ENCODE measurements at regions not wholly inside any gene's neighbourhood (a gene's known extent, or its start where the extent isn't known, plus 50 kb on each side); places are given as distances from the start of the nearest gene placed in this dataset.

DNA sequence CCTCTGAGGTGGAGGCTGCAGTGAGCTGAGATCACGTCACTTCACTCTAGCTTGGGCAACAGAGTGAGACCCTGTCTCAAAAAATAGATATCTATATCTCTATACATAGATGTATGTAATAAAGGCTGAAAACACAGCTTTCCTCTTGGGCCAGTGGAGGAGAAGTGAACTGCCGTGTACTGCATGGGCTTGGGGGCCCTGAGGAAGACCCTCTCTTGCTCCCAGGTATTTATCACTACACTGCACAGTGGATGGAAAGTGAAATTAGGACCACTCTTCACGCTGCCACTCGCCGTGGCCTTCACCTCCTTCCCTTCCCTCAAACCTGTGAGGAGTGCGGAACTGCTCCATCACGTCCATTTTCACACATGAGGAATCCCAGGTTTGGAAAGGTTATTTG, 68.8 kb upstream of the SIAH1 start:
- TF ChIP-seq CREB1 (IDR thresholded peaks at IDR 0.05; ENCODE audit: low read depth), result no peak
- no peak for TF ChIP-seq RAD21 (IDR thresholded peaks at IDR 0.05; ENCODE audit: low read depth)
- no peak for TF ChIP-seq TCF12 (IDR thresholded peaks at IDR 0.05; ENCODE audit: low read depth)

DNA sequence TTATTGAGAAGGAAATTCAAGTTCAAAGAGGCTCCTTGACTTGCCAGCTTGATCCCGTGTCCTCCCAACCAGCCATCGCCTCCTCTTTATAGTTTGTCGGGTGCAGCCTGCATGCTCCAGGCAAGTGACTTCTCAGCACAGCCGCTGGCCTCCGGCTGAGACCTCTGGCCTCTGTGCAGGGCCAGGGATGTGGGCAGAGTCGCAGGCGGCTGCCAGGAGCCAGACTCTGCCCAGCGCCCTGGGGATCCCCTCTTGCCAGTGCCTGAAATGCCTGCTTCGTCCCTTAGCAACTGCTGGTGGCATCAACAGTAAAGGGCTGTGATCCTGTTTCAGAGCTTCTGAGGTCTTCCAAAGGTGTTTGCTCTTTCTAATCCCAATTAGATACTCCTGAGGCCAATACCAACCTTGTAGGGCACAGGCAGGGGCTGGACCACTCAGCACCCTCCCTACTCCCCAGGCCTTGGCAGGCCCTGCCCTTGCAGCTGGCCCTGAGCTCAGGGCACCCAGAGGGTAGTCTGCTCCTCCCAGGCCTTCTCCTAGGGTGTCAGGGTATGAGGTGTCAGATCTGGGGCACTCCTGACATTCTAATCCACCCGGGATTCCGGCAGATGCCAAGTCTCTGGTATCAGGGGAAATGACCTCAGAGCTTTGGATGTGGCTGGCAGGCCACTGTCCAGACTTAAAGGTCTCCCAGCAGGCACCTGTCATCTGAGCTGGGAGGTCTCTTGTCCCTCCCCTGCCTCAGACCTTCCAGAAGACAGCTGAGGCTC, 68.0 kb upstream of the SIAH1 start:
- TF ChIP-seq, protein P1, sequence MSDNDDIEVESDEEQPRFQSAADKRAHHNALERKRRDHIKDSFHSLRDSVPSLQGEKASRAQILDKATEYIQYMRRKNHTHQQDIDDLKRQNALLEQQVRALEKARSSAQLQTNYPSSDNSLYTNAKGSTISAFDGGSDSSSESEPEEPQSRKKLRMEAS (IDR thresholded peaks at IDR 0.05), result no peak
- TF ChIP-seq, protein P2, sequence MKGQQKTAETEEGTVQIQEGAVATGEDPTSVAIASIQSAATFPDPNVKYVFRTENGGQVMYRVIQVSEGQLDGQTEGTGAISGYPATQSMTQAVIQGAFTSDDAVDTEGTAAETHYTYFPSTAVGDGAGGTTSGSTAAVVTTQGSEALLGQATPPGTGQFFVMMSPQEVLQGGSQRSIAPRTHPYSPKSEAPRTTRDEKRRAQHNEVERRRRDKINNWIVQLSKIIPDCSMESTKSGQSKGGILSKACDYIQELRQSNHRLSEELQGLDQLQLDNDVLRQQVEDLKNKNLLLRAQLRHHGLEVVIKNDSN (IDR thresholded peaks at IDR 0.05), result no peak

DNA sequence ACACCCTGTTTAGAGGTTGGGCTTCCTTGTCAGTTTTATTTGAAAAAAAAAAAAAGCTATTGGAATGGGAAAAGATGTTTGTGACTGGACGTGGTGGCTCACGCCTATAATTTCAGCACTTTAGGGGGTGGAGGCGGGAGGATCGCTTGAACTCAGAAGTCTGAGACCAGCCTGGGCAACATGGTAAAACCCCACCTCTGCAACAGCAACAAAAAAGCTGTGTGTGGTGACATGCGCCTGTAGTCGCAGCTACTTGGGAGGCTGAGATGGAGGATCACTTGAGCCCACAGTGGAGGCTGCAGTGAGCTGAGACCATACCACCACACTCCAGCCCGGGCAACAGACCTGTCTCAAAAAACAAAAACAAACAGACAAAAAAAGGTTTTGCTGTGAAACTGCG, 66.1 kb upstream of the SIAH1 start:
- TF ChIP-seq ZBTB7A (IDR thresholded peaks at IDR 0.05; ENCODE audit: low read depth) (no peak), TCF12 (IDR thresholded peaks at IDR 0.05; ENCODE audit: low read depth) (no peak), EP300 (IDR thresholded peaks at IDR 0.05; ENCODE audit: borderline replicate concordance) (no peak), EGR1 (IDR thresholded peaks at IDR 0.05) (no peak), NFIC (IDR thresholded peaks at IDR 0.05) (no peak), TEAD4 (IDR thresholded peaks at IDR 0.05) (no peak), CREB1 (IDR thresholded peaks at IDR 0.05; ENCODE audit: low read depth) (no peak), FOXM1 (IDR thresholded peaks at IDR 0.05; ENCODE audit: borderline replicate concordance, low read depth) (no peak), TAF1 (IDR thresholded peaks at IDR 0.05; ENCODE audit: low read depth) (no peak), CEBPB (IDR thresholded peaks at IDR 0.05) (no peak), YY1 (IDR thresholded peaks at IDR 0.05; ENCODE audit: low read depth) (no peak), RAD21 (IDR thresholded peaks at IDR 0.05; ENCODE audit: low read depth) (no peak)
- TF ChIP-seq, protein P3, sequence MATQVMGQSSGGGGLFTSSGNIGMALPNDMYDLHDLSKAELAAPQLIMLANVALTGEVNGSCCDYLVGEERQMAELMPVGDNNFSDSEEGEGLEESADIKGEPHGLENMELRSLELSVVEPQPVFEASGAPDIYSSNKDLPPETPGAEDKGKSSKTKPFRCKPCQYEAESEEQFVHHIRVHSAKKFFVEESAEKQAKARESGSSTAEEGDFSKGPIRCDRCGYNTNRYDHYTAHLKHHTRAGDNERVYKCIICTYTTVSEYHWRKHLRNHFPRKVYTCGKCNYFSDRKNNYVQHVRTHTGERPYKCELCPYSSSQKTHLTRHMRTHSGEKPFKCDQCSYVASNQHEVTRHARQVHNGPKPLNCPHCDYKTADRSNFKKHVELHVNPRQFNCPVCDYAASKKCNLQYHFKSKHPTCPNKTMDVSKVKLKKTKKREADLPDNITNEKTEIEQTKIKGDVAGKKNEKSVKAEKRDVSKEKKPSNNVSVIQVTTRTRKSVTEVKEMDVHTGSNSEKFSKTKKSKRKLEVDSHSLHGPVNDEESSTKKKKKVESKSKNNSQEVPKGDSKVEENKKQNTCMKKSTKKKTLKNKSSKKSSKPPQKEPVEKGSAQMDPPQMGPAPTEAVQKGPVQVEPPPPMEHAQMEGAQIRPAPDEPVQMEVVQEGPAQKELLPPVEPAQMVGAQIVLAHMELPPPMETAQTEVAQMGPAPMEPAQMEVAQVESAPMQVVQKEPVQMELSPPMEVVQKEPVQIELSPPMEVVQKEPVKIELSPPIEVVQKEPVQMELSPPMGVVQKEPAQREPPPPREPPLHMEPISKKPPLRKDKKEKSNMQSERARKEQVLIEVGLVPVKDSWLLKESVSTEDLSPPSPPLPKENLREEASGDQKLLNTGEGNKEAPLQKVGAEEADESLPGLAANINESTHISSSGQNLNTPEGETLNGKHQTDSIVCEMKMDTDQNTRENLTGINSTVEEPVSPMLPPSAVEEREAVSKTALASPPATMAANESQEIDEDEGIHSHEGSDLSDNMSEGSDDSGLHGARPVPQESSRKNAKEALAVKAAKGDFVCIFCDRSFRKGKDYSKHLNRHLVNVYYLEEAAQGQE (IDR thresholded peaks at IDR 0.05; ENCODE audit: low read depth), result no peak
- TF ChIP-seq, protein P2 (IDR thresholded peaks at IDR 0.05), result no peak
- TF ChIP-seq, protein P1 (IDR thresholded peaks at IDR 0.05), result no peak

DNA sequence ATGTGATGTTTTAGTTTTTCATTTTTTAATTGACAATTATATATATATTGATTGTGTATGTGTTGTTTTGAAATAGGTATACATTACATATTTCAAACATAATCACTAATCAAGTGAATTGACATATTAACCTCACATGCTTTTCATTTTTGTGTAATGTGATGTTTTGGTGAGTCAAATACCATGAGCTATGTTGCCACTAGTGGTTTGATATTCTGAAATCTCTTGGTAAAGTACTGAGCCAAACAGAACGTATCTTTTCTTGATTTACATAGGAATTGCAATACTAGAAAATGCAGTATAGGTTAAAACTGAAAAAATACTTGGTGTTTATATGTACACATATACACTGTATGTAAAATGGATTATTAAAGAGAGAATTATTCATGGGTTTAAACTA, 65.2 kb upstream of the SIAH1 start:
- TF ChIP-seq, protein P3 (IDR thresholded peaks at IDR 0.05; ENCODE audit: low read depth), result no peak
- TF ChIP-seq TCF12 (IDR thresholded peaks at IDR 0.05; ENCODE audit: low read depth), result no peak
- TF ChIP-seq, protein P1 (IDR thresholded peaks at IDR 0.05), result no peak
- no peak for TF ChIP-seq EGR1 (IDR thresholded peaks at IDR 0.05)
- TF ChIP-seq EP300 (IDR thresholded peaks at IDR 0.05; ENCODE audit: borderline replicate concordance), result no peak
- no peak for TF ChIP-seq TAF1 (IDR thresholded peaks at IDR 0.05; ENCODE audit: low read depth)
- TF ChIP-seq NFIC (IDR thresholded peaks at IDR 0.05), result no peak
- no peak for TF ChIP-seq CREB1 (IDR thresholded peaks at IDR 0.05; ENCODE audit: low read depth)
- no peak for TF ChIP-seq YY1 (IDR thresholded peaks at IDR 0.05; ENCODE audit: low read depth)
- TF ChIP-seq TEAD4 (IDR thresholded peaks at IDR 0.05), result no peak
- no peak for TF ChIP-seq CEBPB (IDR thresholded peaks at IDR 0.05)
- TF ChIP-seq, protein P2 (IDR thresholded peaks at IDR 0.05), result no peak

DNA sequence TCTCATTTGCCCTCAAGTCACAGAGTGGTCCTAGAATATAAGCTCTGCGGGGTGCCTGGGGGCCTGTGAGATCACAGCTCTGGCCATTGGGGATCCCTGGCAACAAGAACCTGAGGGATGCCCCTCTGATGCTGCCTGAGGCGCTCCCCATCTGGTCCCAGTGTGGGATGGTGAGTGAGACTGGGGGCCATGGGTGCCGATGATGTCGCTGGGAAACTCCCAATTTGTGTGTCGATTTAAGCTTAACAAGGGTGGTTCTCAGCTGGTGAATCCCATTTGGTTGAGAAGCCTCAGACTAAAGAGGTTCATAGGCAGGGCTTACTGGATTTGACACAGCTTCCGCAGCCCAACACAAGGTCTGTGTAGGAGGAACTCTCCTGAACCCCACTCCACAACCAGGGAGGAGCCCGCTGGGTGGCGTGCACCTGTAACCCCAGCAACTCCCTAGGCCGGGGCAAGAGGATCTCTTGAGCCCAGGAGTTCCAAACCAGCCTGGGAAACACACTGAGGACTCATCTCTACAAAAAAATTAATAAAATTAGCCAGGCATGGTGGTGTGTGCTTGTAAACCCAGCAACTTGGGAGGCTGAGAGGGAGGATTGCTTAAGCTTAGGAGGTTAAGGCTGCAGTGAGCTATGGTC, 63.7 kb upstream of the SIAH1 start:
- TF ChIP-seq NFIC (IDR thresholded peaks at IDR 0.05), result no peak
- no peak for TF ChIP-seq EP300 (IDR thresholded peaks at IDR 0.05; ENCODE audit: borderline replicate concordance)
- no peak for TF ChIP-seq RAD21 (IDR thresholded peaks at IDR 0.05; ENCODE audit: low read depth)
- TF ChIP-seq CREB1 (IDR thresholded peaks at IDR 0.05; ENCODE audit: low read depth), result no peak
- TF ChIP-seq ZBTB7A (IDR thresholded peaks at IDR 0.05; ENCODE audit: low read depth), result no peak
- TF ChIP-seq, protein P2 (IDR thresholded peaks at IDR 0.05), result no peak

All from Ishikawa (cell line).